OCI-LY1 (cell line): ENCODE measurements at regions not wholly inside any gene's neighbourhood (a gene's known extent, or its start where the extent isn't known, plus 50 kb on each side); places are given as distances from the start of the nearest gene placed in this dataset.

Experiments
- EZH2 ChIP-seq: fragments of 200-600 bp; sonication (generic), shearing (Covaris generic); IDR thresholded peaks from 2 replicates; pipeline ENCODE4 v1.8.0; 2017; ENCODE audit warnings: borderline replicate concordance, mixed run types, mild to moderate bottlenecking, antibody characterized with exemption, low read length, moderate library complexity, mixed read lengths
- TF ChIP-seq, protein P1 (sequence below): fragments of 200-600 bp; sonication (generic), shearing (Covaris generic); IDR thresholded peaks from 2 replicates; pipeline ENCODE4 v1.5.1; 2017; ENCODE audit warnings: mild to moderate bottlenecking, antibody characterized with exemption, low read length, moderate library complexity, mixed read lengths

DNA sequence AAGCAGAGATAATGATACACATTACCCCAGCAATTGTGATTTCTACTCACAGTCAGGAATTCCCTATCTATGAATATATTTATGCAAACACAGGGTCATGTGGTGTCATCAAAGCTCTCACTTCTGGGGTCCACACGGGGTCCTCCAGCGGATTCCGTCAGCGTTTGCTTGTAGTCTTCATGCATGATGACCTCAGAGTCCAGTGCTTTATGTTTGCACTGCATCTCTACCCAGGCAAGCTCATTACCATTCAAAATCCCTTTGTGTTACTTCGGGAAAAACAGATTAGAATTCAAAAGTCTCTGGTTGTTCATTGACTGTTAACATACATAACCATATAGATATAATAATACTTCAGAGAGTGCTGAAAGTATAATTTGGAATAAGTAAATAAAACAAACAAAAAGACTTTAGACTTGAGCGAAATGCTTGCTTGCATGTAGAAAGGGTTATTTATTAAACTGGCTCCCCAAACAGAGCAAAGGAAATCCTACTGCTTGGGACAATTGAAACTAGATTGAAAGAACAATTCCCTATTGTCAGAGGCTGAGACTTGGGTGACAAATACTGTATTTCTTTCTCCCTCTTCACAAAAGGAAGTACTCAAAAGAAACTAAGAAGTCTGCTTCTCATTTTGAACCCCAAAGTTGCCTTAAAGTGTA lies 423.1 kb downstream of the ETS1 start:
- TF ChIP-seq, protein P1, sequence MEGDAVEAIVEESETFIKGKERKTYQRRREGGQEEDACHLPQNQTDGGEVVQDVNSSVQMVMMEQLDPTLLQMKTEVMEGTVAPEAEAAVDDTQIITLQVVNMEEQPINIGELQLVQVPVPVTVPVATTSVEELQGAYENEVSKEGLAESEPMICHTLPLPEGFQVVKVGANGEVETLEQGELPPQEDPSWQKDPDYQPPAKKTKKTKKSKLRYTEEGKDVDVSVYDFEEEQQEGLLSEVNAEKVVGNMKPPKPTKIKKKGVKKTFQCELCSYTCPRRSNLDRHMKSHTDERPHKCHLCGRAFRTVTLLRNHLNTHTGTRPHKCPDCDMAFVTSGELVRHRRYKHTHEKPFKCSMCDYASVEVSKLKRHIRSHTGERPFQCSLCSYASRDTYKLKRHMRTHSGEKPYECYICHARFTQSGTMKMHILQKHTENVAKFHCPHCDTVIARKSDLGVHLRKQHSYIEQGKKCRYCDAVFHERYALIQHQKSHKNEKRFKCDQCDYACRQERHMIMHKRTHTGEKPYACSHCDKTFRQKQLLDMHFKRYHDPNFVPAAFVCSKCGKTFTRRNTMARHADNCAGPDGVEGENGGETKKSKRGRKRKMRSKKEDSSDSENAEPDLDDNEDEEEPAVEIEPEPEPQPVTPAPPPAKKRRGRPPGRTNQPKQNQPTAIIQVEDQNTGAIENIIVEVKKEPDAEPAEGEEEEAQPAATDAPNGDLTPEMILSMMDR = no peak
- no peak for TF ChIP-seq EZH2
